ENCODE measurements at regions not wholly inside any gene's neighbourhood (a gene's known extent, or its start where the extent isn't known, plus 50 kb on each side); places are given as distances from the start of the nearest gene placed in this dataset.
"Not testable (repeated sequence)": the region's sequence is repeated elsewhere in the genome, so short reads cannot be mapped to it uniquely, and the experiment has no call there.

- H3K4me1 ChIP-seq (ENCODE audit: control insufficient read depth in 2 of 2, insufficient read depth in 1 of 2, low read depth in 1 of 2, low read length in 2 of 2); H2BK120ac ChIP-seq (ENCODE audit: low read depth, low read length); H3K36me3 ChIP-seq (replicated peaks in 1 of 2; ENCODE audit: control insufficient read depth in 2 of 2, insufficient read depth in 2 of 2, low read length in 2 of 2); H2BK15ac ChIP-seq (ENCODE audit: low read length); H2AFZ ChIP-seq (ENCODE audit: low read length); H3K14ac ChIP-seq (ENCODE audit: low read length); H2BK12ac ChIP-seq (ENCODE audit: low read length); H3K27me3 ChIP-seq (ENCODE audit: control insufficient read depth in 3 of 3, insufficient read depth in 3 of 3, low read depth in 1 of 3, low read length in 3 of 3); H3K23ac ChIP-seq (ENCODE audit: low read depth, low read length, poor library complexity); H3K9ac ChIP-seq (ENCODE audit: low read depth, low read length, poor library complexity); H3K4me3 ChIP-seq (ENCODE audit: low read length in 2 of 2); H2AK5ac ChIP-seq (ENCODE audit: low read depth, low read length); H4K8ac ChIP-seq (ENCODE audit: low read depth, low read length); H3K18ac ChIP-seq (ENCODE audit: low read length); H4K91ac ChIP-seq (ENCODE audit: low read depth, low read length, poor library complexity); H3K27ac ChIP-seq (replicated peaks; ENCODE audit: low read length); H2BK5ac ChIP-seq (ENCODE audit: low read length); H3K4me2 ChIP-seq (ENCODE audit: insufficient read depth, low read length, poor library complexity, severe bottlenecking); H3K9me3 ChIP-seq (replicated peaks in 1 of 2; ENCODE audit: control insufficient read depth in 2 of 2, insufficient read depth in 1 of 2, low read depth in 1 of 2, low read length in 2 of 2); H3K4ac ChIP-seq (ENCODE audit: low read length); H3K79me1 ChIP-seq (ENCODE audit: low read depth, low read length); DNase-seq (ENCODE audit: low spot score): not testable (repeated sequence)
- no CpG with 5 or more reads among the region's 5 CpGs for WGBS, 2 donors (ENCODE audit: extremely low coverage in 2 of 2, insufficient read length in 2 of 2, insufficient replicate concordance in 1 of 2)
Observed at GRCh38 chrY:18599606-18600005, 53.1 kb downstream of the HSFY1 start.

- not testable (repeated sequence) for H3K4me1 ChIP-seq (ENCODE audit: control insufficient read depth in 2 of 2, insufficient read depth in 1 of 2, low read depth in 1 of 2, low read length in 2 of 2); H3K4me2 ChIP-seq (ENCODE audit: insufficient read depth, low read length, poor library complexity, severe bottlenecking); H2BK5ac ChIP-seq (ENCODE audit: low read length); H3K9ac ChIP-seq (ENCODE audit: low read depth, low read length, poor library complexity); H3K36me3 ChIP-seq (replicated peaks in 1 of 2; ENCODE audit: control insufficient read depth in 2 of 2, insufficient read depth in 2 of 2, low read length in 2 of 2); H3K18ac ChIP-seq (ENCODE audit: low read length); H3K27me3 ChIP-seq (ENCODE audit: control insufficient read depth in 3 of 3, insufficient read depth in 3 of 3, low read depth in 1 of 3, low read length in 3 of 3); DNase-seq (ENCODE audit: low spot score); H4K8ac ChIP-seq (ENCODE audit: low read depth, low read length); H3K14ac ChIP-seq (ENCODE audit: low read length); H3K9me3 ChIP-seq (replicated peaks in 1 of 2; ENCODE audit: control insufficient read depth in 2 of 2, insufficient read depth in 1 of 2, low read depth in 1 of 2, low read length in 2 of 2); H2AK5ac ChIP-seq (ENCODE audit: low read depth, low read length); H3K4ac ChIP-seq (ENCODE audit: low read length); H3K27ac ChIP-seq (replicated peaks; ENCODE audit: low read length); H2AFZ ChIP-seq (ENCODE audit: low read length); H2BK12ac ChIP-seq (ENCODE audit: low read length); H3K4me3 ChIP-seq (ENCODE audit: low read length in 2 of 2); H2BK15ac ChIP-seq (ENCODE audit: low read length); H3K23ac ChIP-seq (ENCODE audit: low read depth, low read length, poor library complexity); H2BK120ac ChIP-seq (ENCODE audit: low read depth, low read length); H4K91ac ChIP-seq (ENCODE audit: low read depth, low read length, poor library complexity); H3K79me1 ChIP-seq (ENCODE audit: low read depth, low read length)
- no CpG with 5 or more reads among the region's 2 CpGs for WGBS, 2 donors (ENCODE audit: extremely low coverage in 2 of 2, insufficient read length in 2 of 2, insufficient replicate concordance in 1 of 2)
Observed at GRCh38 chrY:18601287-18601686, 54.8 kb downstream of the HSFY1 start.

GRCh38 chrY:18606251-18606650 lies 59.7 kb downstream of the HSFY1 start:
- not testable (repeated sequence) for H3K14ac ChIP-seq (ENCODE audit: low read length); H3K23ac ChIP-seq (ENCODE audit: low read depth, low read length, poor library complexity); H4K91ac ChIP-seq (ENCODE audit: low read depth, low read length, poor library complexity); H3K9me3 ChIP-seq (replicated peaks in 1 of 2; ENCODE audit: control insufficient read depth in 2 of 2, insufficient read depth in 1 of 2, low read depth in 1 of 2, low read length in 2 of 2); H3K79me1 ChIP-seq (ENCODE audit: low read depth, low read length); H3K27me3 ChIP-seq (ENCODE audit: control insufficient read depth in 3 of 3, insufficient read depth in 3 of 3, low read depth in 1 of 3, low read length in 3 of 3); H2AFZ ChIP-seq (ENCODE audit: low read length); DNase-seq (ENCODE audit: low spot score); H3K4ac ChIP-seq (ENCODE audit: low read length); H3K4me2 ChIP-seq (ENCODE audit: insufficient read depth, low read length, poor library complexity, severe bottlenecking); H2AK5ac ChIP-seq (ENCODE audit: low read depth, low read length); H3K4me1 ChIP-seq (ENCODE audit: control insufficient read depth in 2 of 2, insufficient read depth in 1 of 2, low read depth in 1 of 2, low read length in 2 of 2); H3K27ac ChIP-seq (replicated peaks; ENCODE audit: low read length); H2BK5ac ChIP-seq (ENCODE audit: low read length); H2BK12ac ChIP-seq (ENCODE audit: low read length); H2BK120ac ChIP-seq (ENCODE audit: low read depth, low read length); H3K9ac ChIP-seq (ENCODE audit: low read depth, low read length, poor library complexity); H2BK15ac ChIP-seq (ENCODE audit: low read length); H4K8ac ChIP-seq (ENCODE audit: low read depth, low read length); H3K18ac ChIP-seq (ENCODE audit: low read length); H3K4me3 ChIP-seq (ENCODE audit: low read length in 2 of 2); H3K36me3 ChIP-seq (replicated peaks in 1 of 2; ENCODE audit: control insufficient read depth in 2 of 2, insufficient read depth in 2 of 2, low read length in 2 of 2)
- no CpG with 5 or more reads among the region's 5 CpGs for WGBS, 2 donors (ENCODE audit: extremely low coverage in 2 of 2, insufficient read length in 2 of 2, insufficient replicate concordance in 1 of 2)

- H2BK120ac ChIP-seq (ENCODE audit: low read depth, low read length); H3K9me3 ChIP-seq (replicated peaks in 1 of 2; ENCODE audit: control insufficient read depth in 2 of 2, insufficient read depth in 1 of 2, low read depth in 1 of 2, low read length in 2 of 2); H4K8ac ChIP-seq (ENCODE audit: low read depth, low read length); DNase-seq (ENCODE audit: low spot score); H3K4ac ChIP-seq (ENCODE audit: low read length); H3K27me3 ChIP-seq (ENCODE audit: control insufficient read depth in 3 of 3, insufficient read depth in 3 of 3, low read depth in 1 of 3, low read length in 3 of 3); H3K4me2 ChIP-seq (ENCODE audit: insufficient read depth, low read length, poor library complexity, severe bottlenecking); H2BK15ac ChIP-seq (ENCODE audit: low read length); H2BK5ac ChIP-seq (ENCODE audit: low read length); H2AK5ac ChIP-seq (ENCODE audit: low read depth, low read length); H4K91ac ChIP-seq (ENCODE audit: low read depth, low read length, poor library complexity); H3K14ac ChIP-seq (ENCODE audit: low read length); H3K23ac ChIP-seq (ENCODE audit: low read depth, low read length, poor library complexity); H3K36me3 ChIP-seq (replicated peaks in 1 of 2; ENCODE audit: control insufficient read depth in 2 of 2, insufficient read depth in 2 of 2, low read length in 2 of 2); H3K18ac ChIP-seq (ENCODE audit: low read length); H2AFZ ChIP-seq (ENCODE audit: low read length); H3K4me3 ChIP-seq (ENCODE audit: low read length in 2 of 2); H3K9ac ChIP-seq (ENCODE audit: low read depth, low read length, poor library complexity); H3K27ac ChIP-seq (replicated peaks; ENCODE audit: low read length); H2BK12ac ChIP-seq (ENCODE audit: low read length); H3K79me1 ChIP-seq (ENCODE audit: low read depth, low read length); H3K4me1 ChIP-seq (ENCODE audit: control insufficient read depth in 2 of 2, insufficient read depth in 1 of 2, low read depth in 1 of 2, low read length in 2 of 2): not testable (repeated sequence)
- WGBS, 2 donors (ENCODE audit: extremely low coverage in 2 of 2, insufficient read length in 2 of 2, insufficient replicate concordance in 1 of 2): no CpG with 5 or more reads among the region's 4 CpGs
Observed at GRCh38 chrY:18608205-18608604, 61.7 kb downstream of the HSFY1 start.
